ENCODE measurements at regions not wholly inside any gene's neighbourhood (a gene's known extent, or its start where the extent isn't known, plus 50 kb on each side); places are given as distances from the start of the nearest gene placed in this dataset.

DNA sequence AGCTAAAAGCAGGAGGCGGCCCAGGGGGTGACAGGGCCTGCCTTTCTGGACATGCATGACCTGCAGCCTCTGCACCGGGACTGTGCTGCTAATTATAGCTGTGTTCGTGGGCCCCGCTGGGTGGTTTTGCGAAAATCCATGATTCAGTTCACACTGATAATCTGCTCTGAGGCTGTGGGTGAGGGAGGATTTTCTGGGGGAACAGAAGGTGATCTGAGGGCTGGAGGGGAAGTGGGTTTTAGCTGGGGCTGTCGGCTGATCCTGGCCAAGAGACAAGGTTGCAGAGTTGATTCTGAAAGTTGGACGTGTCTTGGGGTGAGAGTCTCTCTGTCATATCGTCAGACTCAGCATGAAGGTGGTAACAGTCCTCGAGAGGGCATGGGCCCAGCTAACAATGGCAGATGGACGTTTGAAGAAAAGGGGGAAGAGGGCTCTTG lies 187.5 kb upstream of the ZNF469 start:
- TF ChIP-seq EZH2 (IDR thresholded peaks at IDR 0.05; ENCODE audit: low read depth, unreplicated experiment) = no peak
- TF ChIP-seq, protein P1, sequence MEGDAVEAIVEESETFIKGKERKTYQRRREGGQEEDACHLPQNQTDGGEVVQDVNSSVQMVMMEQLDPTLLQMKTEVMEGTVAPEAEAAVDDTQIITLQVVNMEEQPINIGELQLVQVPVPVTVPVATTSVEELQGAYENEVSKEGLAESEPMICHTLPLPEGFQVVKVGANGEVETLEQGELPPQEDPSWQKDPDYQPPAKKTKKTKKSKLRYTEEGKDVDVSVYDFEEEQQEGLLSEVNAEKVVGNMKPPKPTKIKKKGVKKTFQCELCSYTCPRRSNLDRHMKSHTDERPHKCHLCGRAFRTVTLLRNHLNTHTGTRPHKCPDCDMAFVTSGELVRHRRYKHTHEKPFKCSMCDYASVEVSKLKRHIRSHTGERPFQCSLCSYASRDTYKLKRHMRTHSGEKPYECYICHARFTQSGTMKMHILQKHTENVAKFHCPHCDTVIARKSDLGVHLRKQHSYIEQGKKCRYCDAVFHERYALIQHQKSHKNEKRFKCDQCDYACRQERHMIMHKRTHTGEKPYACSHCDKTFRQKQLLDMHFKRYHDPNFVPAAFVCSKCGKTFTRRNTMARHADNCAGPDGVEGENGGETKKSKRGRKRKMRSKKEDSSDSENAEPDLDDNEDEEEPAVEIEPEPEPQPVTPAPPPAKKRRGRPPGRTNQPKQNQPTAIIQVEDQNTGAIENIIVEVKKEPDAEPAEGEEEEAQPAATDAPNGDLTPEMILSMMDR (conservative IDR thresholded peaks at IDR 0.05; ENCODE audit: low read depth in 2 of 2) = no peak
